ENCODE measurements at regions not wholly inside any gene's neighbourhood (a gene's known extent, or its start where the extent isn't known, plus 50 kb on each side); places are given as distances from the start of the nearest gene placed in this dataset.

DNA sequence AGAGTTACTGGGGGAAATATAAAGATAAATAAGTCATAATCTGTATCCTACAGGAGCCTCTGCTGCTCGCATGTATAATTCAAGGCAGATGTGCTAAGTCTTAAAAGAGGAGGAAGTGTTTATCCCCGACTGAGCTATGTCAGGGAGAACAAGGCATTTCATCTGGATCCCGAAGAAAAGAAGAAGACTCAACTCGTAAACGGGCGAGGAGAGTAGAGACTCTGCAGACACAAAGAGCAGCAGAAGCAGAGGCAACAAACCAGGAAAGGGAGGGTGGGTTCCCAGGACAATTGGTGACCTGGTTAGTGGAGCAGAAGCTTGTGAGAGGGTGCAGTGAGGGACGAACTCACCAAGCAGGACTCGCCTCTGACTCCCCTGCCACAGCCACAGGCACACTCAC, 368.6 kb downstream of the EIPR1 start:
- TF ChIP-seq, protein P1, sequence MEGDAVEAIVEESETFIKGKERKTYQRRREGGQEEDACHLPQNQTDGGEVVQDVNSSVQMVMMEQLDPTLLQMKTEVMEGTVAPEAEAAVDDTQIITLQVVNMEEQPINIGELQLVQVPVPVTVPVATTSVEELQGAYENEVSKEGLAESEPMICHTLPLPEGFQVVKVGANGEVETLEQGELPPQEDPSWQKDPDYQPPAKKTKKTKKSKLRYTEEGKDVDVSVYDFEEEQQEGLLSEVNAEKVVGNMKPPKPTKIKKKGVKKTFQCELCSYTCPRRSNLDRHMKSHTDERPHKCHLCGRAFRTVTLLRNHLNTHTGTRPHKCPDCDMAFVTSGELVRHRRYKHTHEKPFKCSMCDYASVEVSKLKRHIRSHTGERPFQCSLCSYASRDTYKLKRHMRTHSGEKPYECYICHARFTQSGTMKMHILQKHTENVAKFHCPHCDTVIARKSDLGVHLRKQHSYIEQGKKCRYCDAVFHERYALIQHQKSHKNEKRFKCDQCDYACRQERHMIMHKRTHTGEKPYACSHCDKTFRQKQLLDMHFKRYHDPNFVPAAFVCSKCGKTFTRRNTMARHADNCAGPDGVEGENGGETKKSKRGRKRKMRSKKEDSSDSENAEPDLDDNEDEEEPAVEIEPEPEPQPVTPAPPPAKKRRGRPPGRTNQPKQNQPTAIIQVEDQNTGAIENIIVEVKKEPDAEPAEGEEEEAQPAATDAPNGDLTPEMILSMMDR (IDR thresholded peaks at IDR 0.05), result no peak
- TF ChIP-seq POLR2A (IDR thresholded peaks at IDR 0.05; ENCODE audit: low read depth) (no peak), POLR2AphosphoS5 (IDR thresholded peaks at IDR 0.05) (no peak), EP300 (IDR thresholded peaks at IDR 0.05) (no peak)
